ENCODE measurements at regions not wholly inside any gene's neighbourhood (a gene's known extent, or its start where the extent isn't known, plus 50 kb on each side); places are given as distances from the start of the nearest gene placed in this dataset.

- Histone ChIP-seq H3K9me3 (ENCODE audit: control extremely low read depth in 1 of 5, control insufficient read depth in 4 of 5, insufficient read depth in 2 of 5, low read depth in 1 of 5, low read length in 4 of 5) (no peaks in the 10 kb centered on the region), H3K4me3 (ENCODE audit: control insufficient read depth in 1 of 7, extremely low read depth in 1 of 7, insufficient read depth in 4 of 7, low read depth in 2 of 7, low read length in 6 of 7) (no peak overlapping the region), H3K4me1 (ENCODE audit: control extremely low read depth in 1 of 4, control insufficient read depth in 4 of 4, insufficient read depth in 4 of 4, low read length in 3 of 4) (no peaks in the 10 kb centered on the region), H3K27ac (ENCODE audit: insufficient read depth in 1 of 2, low read depth in 1 of 2, low read length in 2 of 2, poor library complexity in 1 of 2, severe bottlenecking in 2 of 2) (no peak overlapping the region), H3K27me3 (replicated peaks in 2 of 5; ENCODE audit: control insufficient read depth in 4 of 5, insufficient read depth in 5 of 5, low read length in 4 of 5) (no peaks in the 10 kb centered on the region), H3K36me3 (ENCODE audit: control insufficient read depth in 4 of 4, insufficient read depth in 4 of 4, low read length in 3 of 4) (no peaks in the 10 kb centered on the region)
- no peak for DNase-seq
- no CpG with 5 or more reads among the region's 4 CpGs for WGBS (ENCODE audit: insufficient coverage)
- ChIA-PET CTCF (no interaction called here), POLR2A (no interaction called here)
Observed at GRCh38 chr2:104790901-104791495, 62.9 kb upstream of the POU3F3 start.

- no peaks in the 10 kb centered on the region for H3K9me3 ChIP-seq (ENCODE audit: control extremely low read depth in 1 of 5, control insufficient read depth in 4 of 5, insufficient read depth in 2 of 5, low read depth in 1 of 5, low read length in 4 of 5)
- no peak for DNase-seq
- no peaks in the 10 kb centered on the region for H3K27me3 ChIP-seq (replicated peaks in 2 of 5; ENCODE audit: control insufficient read depth in 4 of 5, insufficient read depth in 5 of 5, low read length in 4 of 5)
- WGBS (ENCODE audit: insufficient coverage) = 100% methylated on average over 3 of the region's 4 CpGs
- POLR2A ChIA-PET = no interaction called here
- H3K4me3 ChIP-seq (ENCODE audit: control insufficient read depth in 1 of 7, extremely low read depth in 1 of 7, insufficient read depth in 4 of 7, low read depth in 2 of 7, low read length in 6 of 7) = no peak overlapping the region
- H3K27ac ChIP-seq (ENCODE audit: insufficient read depth in 1 of 2, low read depth in 1 of 2, low read length in 2 of 2, poor library complexity in 1 of 2, severe bottlenecking in 2 of 2) = no peak overlapping the region
- H3K36me3 ChIP-seq (ENCODE audit: control insufficient read depth in 4 of 4, insufficient read depth in 4 of 4, low read length in 3 of 4) = no peaks in the 10 kb centered on the region
- CTCF ChIA-PET = no interaction called here
- H3K4me1 ChIP-seq (ENCODE audit: control extremely low read depth in 1 of 4, control insufficient read depth in 4 of 4, insufficient read depth in 4 of 4, low read length in 3 of 4) = no peaks in the 10 kb centered on the region
Observed at GRCh38 chr2:104793966-104794365, 59.9 kb upstream of the POU3F3 start.

GRCh38 chr2:104794441-104794840 is 59.5 kb upstream of the POU3F3 start:
- no peak overlapping the region for H3K27ac ChIP-seq (ENCODE audit: insufficient read depth in 1 of 2, low read depth in 1 of 2, low read length in 2 of 2, poor library complexity in 1 of 2, severe bottlenecking in 2 of 2)
- H3K27me3 ChIP-seq (replicated peaks in 2 of 5; ENCODE audit: control insufficient read depth in 4 of 5, insufficient read depth in 5 of 5, low read length in 4 of 5) = no peaks in the 10 kb centered on the region
- ChIA-PET CTCF (interaction anchor here (1.4 kb wide), 1 partner anchor 9 kb away, joined by 3 read pairs; no protein-coding TSS in a partner anchor), POLR2A (no interaction called here)
- H3K36me3 ChIP-seq (ENCODE audit: control insufficient read depth in 4 of 4, insufficient read depth in 4 of 4, low read length in 3 of 4) = no peaks in the 10 kb centered on the region
- no peaks in the 10 kb centered on the region for H3K9me3 ChIP-seq (ENCODE audit: control extremely low read depth in 1 of 5, control insufficient read depth in 4 of 5, insufficient read depth in 2 of 5, low read depth in 1 of 5, low read length in 4 of 5)
- no peaks in the 10 kb centered on the region for H3K4me1 ChIP-seq (ENCODE audit: control extremely low read depth in 1 of 4, control insufficient read depth in 4 of 4, insufficient read depth in 4 of 4, low read length in 3 of 4)
- H3K4me3 ChIP-seq (ENCODE audit: control insufficient read depth in 1 of 7, extremely low read depth in 1 of 7, insufficient read depth in 4 of 7, low read depth in 2 of 7, low read length in 6 of 7) = no peak overlapping the region
- DNase-seq = no peak
- whole genome bisulfite sequencing (ENCODE audit: insufficient coverage) = 92% methylated on average over 2 of the region's 2 CpGs

Data from common myeloid progenitor, CD34-positive (primary cell).